ENCODE measurements at regions not wholly inside any gene's neighbourhood (a gene's known extent, or its start where the extent isn't known, plus 50 kb on each side); places are given as distances from the start of the nearest gene placed in this dataset.

DNA sequence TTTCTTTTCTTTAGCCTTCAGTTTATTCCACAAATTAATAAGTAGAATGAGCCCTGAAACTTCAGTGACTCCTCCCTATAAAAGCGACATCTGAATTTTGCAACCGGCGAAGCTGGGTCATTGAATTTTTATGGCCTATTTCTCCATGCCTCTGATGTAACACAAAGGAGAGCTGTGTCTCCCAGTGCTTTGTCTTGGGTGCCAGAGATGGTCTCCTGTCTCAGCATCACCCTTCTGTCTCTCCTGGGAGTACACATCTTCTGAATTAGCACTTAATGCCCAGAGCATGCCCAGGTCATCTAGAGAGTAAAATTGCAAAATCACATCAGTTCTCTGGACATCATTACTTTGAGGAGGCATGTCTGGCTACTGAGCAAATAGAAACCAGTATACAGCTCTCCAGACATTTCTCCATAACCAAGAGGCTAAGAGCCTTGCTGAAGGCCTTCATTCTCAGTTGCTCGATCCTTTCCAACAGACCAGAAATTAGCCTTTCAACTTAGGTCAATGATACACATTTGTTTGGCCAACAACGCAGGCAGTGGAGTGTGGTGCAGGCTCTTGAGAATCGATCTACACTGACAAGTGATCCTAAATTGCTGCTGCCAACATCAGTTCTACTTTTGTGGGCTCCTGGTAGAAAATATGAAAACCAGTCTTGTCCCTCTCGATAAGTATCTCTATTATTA is 176.0 kb upstream of the FOXQ1 start:
- H3K4me3 ChIP-seq (ENCODE audit: control insufficient read depth, low read depth, low read length): no peak overlapping the region
- TF ChIP-seq, protein P1, sequence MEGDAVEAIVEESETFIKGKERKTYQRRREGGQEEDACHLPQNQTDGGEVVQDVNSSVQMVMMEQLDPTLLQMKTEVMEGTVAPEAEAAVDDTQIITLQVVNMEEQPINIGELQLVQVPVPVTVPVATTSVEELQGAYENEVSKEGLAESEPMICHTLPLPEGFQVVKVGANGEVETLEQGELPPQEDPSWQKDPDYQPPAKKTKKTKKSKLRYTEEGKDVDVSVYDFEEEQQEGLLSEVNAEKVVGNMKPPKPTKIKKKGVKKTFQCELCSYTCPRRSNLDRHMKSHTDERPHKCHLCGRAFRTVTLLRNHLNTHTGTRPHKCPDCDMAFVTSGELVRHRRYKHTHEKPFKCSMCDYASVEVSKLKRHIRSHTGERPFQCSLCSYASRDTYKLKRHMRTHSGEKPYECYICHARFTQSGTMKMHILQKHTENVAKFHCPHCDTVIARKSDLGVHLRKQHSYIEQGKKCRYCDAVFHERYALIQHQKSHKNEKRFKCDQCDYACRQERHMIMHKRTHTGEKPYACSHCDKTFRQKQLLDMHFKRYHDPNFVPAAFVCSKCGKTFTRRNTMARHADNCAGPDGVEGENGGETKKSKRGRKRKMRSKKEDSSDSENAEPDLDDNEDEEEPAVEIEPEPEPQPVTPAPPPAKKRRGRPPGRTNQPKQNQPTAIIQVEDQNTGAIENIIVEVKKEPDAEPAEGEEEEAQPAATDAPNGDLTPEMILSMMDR (IDR thresholded peaks at IDR 0.05; ENCODE audit: control insufficient read depth, insufficient read depth, low read depth, low read length, missing control alignments): no peak
- no peak for DNase-seq (ENCODE audit: low read depth)

DNA sequence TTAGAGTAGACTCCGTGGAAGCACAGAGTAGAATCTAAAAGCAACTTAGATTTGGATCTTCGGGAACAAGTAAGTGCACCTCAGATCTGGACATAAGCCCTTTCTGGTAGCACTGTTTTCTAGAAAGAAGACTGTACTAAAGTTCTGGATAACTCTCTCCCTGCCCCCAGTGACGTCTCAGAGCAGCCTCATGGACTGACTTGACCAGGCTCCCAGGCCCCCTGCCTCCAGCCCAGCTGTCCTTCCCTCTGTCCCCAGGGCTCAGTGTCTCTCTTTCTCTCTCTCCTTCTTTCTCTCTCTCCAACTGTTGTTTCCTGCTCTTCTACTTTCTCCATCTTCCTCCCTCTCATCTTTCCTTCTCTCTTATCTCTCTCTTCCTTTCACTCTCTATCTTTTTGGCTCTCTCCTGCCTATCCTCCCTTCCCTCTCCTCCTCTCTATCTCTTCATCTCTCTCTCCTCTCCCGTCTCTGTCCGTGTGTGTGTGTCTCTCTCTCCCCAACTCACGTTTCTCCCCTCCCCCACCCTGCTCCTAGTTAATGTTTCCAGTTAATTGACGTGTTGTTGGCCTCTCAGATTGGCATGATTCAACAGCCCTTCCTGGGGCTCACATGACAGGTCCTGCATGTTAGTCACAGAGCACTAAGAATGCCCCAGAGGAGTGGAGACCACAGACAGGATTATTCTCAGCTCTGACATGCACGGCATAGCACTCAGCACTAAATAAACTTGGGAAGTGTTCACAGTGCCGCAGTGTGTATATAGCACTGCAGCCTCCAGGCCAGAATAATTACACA is 180.4 kb upstream of the FOXQ1 start:
- peak; percentile 88 for DNase-seq (ENCODE audit: low read depth)
- TF ChIP-seq, protein P1 (IDR thresholded peaks at IDR 0.05; ENCODE audit: control insufficient read depth, insufficient read depth, low read depth, low read length, missing control alignments): no peak
- no peak overlapping the region for H3K4me3 ChIP-seq (ENCODE audit: control insufficient read depth, low read depth, low read length)

DNA sequence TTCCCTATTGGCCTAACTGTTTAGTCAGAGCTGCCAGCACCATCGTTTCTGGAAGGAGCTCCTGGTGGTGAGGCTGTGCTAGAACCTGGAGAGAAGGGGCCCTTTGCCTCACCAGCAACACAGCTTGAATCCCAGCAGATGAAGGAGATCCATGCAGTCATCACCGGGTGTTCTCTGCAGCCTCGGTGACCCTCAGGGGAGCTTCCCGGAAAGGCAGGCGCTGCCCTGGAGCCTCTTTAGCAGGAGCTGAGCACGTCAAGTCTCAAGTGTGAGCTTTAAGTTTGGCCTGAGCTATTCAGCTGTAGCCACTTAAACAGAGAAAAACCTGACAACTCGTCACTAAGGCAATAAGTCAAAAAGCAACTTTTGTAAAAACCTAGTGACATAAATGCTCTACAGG is 181.2 kb upstream of the FOXQ1 start:
- TF ChIP-seq, protein P1 (IDR thresholded peaks at IDR 0.05; ENCODE audit: control insufficient read depth, insufficient read depth, low read depth, low read length, missing control alignments): no peak
- H3K4me3 ChIP-seq (ENCODE audit: control insufficient read depth, low read depth, low read length): no peak overlapping the region
- no peak for DNase-seq (ENCODE audit: low read depth)

DNA sequence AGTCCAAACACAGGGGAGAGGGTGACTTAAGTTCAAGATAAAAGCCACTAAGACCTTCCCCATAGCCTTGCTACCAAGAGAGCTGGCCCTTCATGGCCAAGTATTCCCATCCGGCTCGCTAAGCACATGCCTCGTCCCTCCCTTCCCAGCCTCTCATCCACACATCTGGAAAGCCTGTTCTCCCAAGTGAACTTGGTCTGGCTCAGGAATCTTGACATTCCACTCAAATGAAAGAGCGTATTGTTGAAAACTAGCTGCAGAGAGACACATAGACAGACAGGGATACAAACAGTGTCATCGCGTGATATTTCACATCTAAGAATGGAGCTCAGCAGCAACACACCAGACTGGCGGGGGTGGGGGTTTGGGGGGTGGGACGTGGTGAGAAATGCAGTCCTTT is 182.8 kb upstream of the FOXQ1 start:
- no peak for DNase-seq (ENCODE audit: low read depth)
- TF ChIP-seq, protein P1 (IDR thresholded peaks at IDR 0.05; ENCODE audit: control insufficient read depth, insufficient read depth, low read depth, low read length, missing control alignments): no peak
- no peak overlapping the region for H3K4me3 ChIP-seq (ENCODE audit: control insufficient read depth, low read depth, low read length)

DNA sequence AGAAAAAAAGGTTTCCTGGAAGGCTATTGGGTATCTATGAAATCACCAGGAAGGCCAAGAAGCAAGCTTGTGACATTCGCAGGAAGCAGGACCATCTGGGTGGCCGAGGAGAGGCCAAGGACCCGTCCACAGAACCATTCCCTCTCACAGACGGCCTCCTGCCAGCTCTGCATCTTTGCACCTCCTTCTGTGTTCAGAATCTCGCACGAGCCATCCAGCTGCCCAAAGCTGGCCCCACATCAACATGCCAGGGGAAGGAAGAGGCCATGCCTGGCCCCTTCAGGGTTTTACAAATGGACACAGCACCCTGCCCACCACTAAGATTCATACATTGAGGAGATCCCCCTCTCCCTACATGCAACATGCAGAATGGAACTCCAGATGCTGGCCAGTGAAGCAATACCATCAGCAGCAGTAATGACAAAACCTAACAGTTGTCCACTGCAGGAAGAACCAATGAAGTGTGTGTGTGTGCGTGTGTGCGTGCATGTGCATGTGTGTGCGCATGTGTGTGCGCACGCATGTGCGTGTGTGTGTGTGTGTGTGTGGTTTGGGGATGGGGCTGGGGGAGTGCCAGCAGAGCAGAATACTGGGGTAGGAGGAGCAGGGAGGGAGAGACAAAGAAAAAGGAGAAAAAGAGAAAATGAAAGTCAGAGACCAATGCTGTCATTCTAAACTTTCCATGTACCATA is 184.2 kb upstream of the FOXQ1 start:
- H3K4me3 ChIP-seq (ENCODE audit: control insufficient read depth, low read depth, low read length): no peak overlapping the region
- TF ChIP-seq, protein P1 (IDR thresholded peaks at IDR 0.05; ENCODE audit: control insufficient read depth, insufficient read depth, low read depth, low read length, missing control alignments): no peak
- no peak for DNase-seq (ENCODE audit: low read depth)

DNA sequence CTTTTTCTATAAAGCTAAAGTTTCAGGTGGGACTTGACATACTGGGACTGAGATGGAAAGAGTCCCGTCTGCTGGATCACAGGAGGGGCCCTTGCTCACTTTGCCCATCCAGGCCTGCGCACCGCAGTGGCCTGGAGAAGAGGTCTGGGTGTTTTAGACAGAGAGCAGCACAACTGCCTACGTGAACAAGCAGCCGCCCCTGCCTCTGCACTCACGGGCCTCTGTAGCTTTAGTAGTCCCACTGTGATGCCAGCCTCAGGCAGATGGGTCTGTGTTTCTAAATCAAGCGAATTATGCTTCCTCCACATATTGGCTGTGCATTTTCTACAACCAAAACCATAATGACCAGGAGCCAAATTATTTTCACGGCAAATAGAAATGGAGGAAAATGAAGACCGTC is 184.8 kb upstream of the FOXQ1 start:
- DNase-seq (ENCODE audit: low read depth): no peak
- no peak overlapping the region for H3K4me3 ChIP-seq (ENCODE audit: control insufficient read depth, low read depth, low read length)
- TF ChIP-seq, protein P1 (IDR thresholded peaks at IDR 0.05; ENCODE audit: control insufficient read depth, insufficient read depth, low read depth, low read length, missing control alignments): no peak
